A549 (cell line): ENCODE measurements at regions not wholly inside any gene's neighbourhood (a gene's known extent, or its start where the extent isn't known, plus 50 kb on each side); places are given as distances from the start of the nearest gene placed in this dataset.

Experiments
- ATAC-seq, 2 experiments: fragments of 200-7000 bp in 1 of 2; fragments of >200 bp in 1 of 2; cut with Nextera tagmentation in 1 of 2; cut with Tn5 transposase in 1 of 2; 3 replicates each; pipeline versions ENCODE4 v1.8.0 to v1.9.1; 2018 to 2020; ENCODE audit warnings: mild to moderate bottlenecking in 1 of 2, moderate library complexity in 1 of 2
- CTCF ChIA-PET: fragments of 300-600 bp; sonication (Branson Sonifier 250); formaldehyde crosslinking; extraction: SDS; loops from one replicate; lab custom pipeline; 2021; ENCODE audit warnings: antibody characterized with exemption, inconsistent platforms; lab: Yijun Ruan, JAX
- POLR2A ChIA-PET: fragments of 350-600 bp; formaldehyde crosslinking; extraction: SDS; loops from one replicate; lab custom pipeline; 2021; ENCODE audit warnings: antibody characterized with exemption, inconsistent platforms; lab: Yijun Ruan, JAX
- DNase-seq, 2 experiments: peaks; one replicate each; pipeline versions ENCODE4 v3.0.0 to v3.0.0-alpha.2; 2011 to 2016; ENCODE audit warnings: low read depth in 1 of 2, low spot score in 1 of 2
- FAIRE-seq: peaks from 2 replicates; lab custom pipeline; 2011; peaks lifted over from hg19 to GRCh38; lab: Jason Lieb, UNC
- H3K27ac ChIP-seq, 2 experiments: fragments of >200 bp; sonication (Bioruptor Twin); formaldehyde crosslinking; 3 replicates each; pipeline ENCODE4 v1.5.1; 2016 to 2017
- H3K4me1 ChIP-seq: fragments of >200 bp; sonication (Bioruptor Twin); formaldehyde crosslinking; 3 replicates; pipeline ENCODE4 v1.6.1; 2016
- H3K4me2 ChIP-seq: fragments of >200 bp; sonication (Bioruptor Twin); formaldehyde crosslinking; 3 replicates; pipeline ENCODE4 v1.6.1; 2016
- H3K4me3 ChIP-seq: fragments of >200 bp; sonication (Bioruptor Twin); formaldehyde crosslinking; 3 replicates; pipeline ENCODE4 v1.5.1; 2016
- H3K9me3 ChIP-seq: fragments of >200 bp; sonication (Bioruptor Twin); formaldehyde crosslinking; 3 replicates; pipeline ENCODE4 v1.6.1; 2016
- CBX2 ChIP-seq: fragments of 200-600 bp; sonication (generic); IDR thresholded peaks from 2 replicates; pipeline ENCODE4 v1.6.1; 2016; ENCODE audit warnings: low read depth, mild to moderate bottlenecking, borderline replicate concordance
- CEBPB ChIP-seq, 2 experiments: fragments of >200 bp in 1 of 2; sonication (Bioruptor Twin) in 1 of 2; formaldehyde crosslinking in 1 of 2; IDR thresholded peaks; 2 replicates each; pipeline ENCODE4 v1.6.1; 2012 to 2016
- CHD2 ChIP-seq: fragments of 150-350 bp; IDR thresholded peaks from 2 replicates; pipeline ENCODE4 v1.6.1; 2014; ENCODE audit warnings: low read length; ENCODE audit not compliant: partially characterized antibody
- CHD4 ChIP-seq: fragments of 200-600 bp; sonication (generic); IDR thresholded peaks from 2 replicates; pipeline ENCODE4 v1.6.1; 2016; ENCODE audit warnings: antibody characterized with exemption, mild to moderate bottlenecking, borderline replicate concordance
- EHMT2 ChIP-seq: fragments of 200-600 bp; sonication (generic); IDR thresholded peaks from 2 replicates; pipeline ENCODE4 v1.6.1; 2016; ENCODE audit warnings: antibody characterized with exemption, low read depth, mild to moderate bottlenecking, moderate library complexity
- FOSB ChIP-seq: fragments of 250-450 bp; sonication (Bioruptor Pico); IDR thresholded peaks from 2 replicates; pipeline ENCODE4 v1.5.0; 2020; ENCODE audit warnings: mild to moderate bottlenecking, moderate library complexity
- GATA3 ChIP-seq: IDR thresholded peaks from 2 replicates; pipeline ENCODE4 v1.6.1; 2012; ENCODE audit warnings: borderline replicate concordance
- HDAC2 ChIP-seq: fragments of 200-600 bp; sonication (generic); IDR thresholded peaks from 2 replicates; pipeline ENCODE4 v1.6.1; 2016
- HOXB13 ChIP-seq: fragments of 250-450 bp; sonication (Bioruptor Pico); IDR thresholded peaks from 2 replicates; pipeline ENCODE4 v1.5.0; 2020; ENCODE audit warnings: low read depth, mild to moderate bottlenecking, moderate library complexity
- JUNB ChIP-seq: fragments of >200 bp; sonication (Bioruptor Twin); formaldehyde crosslinking; IDR thresholded peaks from 2 replicates; pipeline ENCODE4 v1.6.1; 2016
- KDM1A ChIP-seq: fragments of 200-600 bp; sonication (generic); IDR thresholded peaks from 2 replicates; pipeline ENCODE4 v1.6.1; 2016; ENCODE audit warnings: low read depth, mild to moderate bottlenecking
- MAZ ChIP-seq: fragments of 150-350 bp; IDR thresholded peaks from 2 replicates; pipeline ENCODE4 v1.6.1; 2014; ENCODE audit warnings: antibody characterized with exemption, low read depth, low read length, borderline replicate concordance
- NFE2L2 ChIP-seq: fragments of 150-350 bp; conservative IDR thresholded peaks from 2 replicates; pipeline ENCODE4 v1.6.1; 2014; ENCODE audit warnings: low read length
- NPAS2 ChIP-seq: fragments of 250-450 bp; sonication (Bioruptor Pico); IDR thresholded peaks from 2 replicates; pipeline ENCODE4 v1.8.0; 2022; ENCODE audit warnings: mild to moderate bottlenecking, moderate library complexity, borderline replicate concordance
- NR3C1 ChIP-seq: fragments of >200 bp; sonication (Bioruptor Twin); formaldehyde crosslinking; IDR thresholded peaks from 3 replicates; pipeline ENCODE4 v1.6.1; 2017
- PBX3 ChIP-seq: IDR thresholded peaks from 2 replicates; pipeline ENCODE4 v1.6.1; 2012
- PHF8 ChIP-seq: fragments of 200-600 bp; sonication (generic); IDR thresholded peaks from 2 replicates; pipeline ENCODE4 v1.6.1; 2016; ENCODE audit warnings: low read depth, mild to moderate bottlenecking, antibody characterized with exemption, moderate library complexity, borderline replicate concordance
- POLR2A ChIP-seq: IDR thresholded peaks from 2 replicates; pipeline ENCODE4 v1.6.1; 2012; ENCODE audit warnings: mild to moderate bottlenecking, low read length
- SMC3 ChIP-seq: fragments of >200 bp; sonication (Bioruptor Twin); formaldehyde crosslinking; IDR thresholded peaks from 3 replicates; pipeline ENCODE4 v1.6.1; 2018; ENCODE audit warnings: inconsistent platforms
- ZC3H11A ChIP-seq: fragments of 450-650 bp; IDR thresholded peaks from 2 replicates; pipeline ENCODE4 v1.6.1; 2014; ENCODE audit warnings: antibody characterized with exemption, mild to moderate bottlenecking
- ZSCAN20 ChIP-seq: fragments of 250-450 bp; sonication (Bioruptor Pico); IDR thresholded peaks from 2 replicates; pipeline ENCODE4 v1.8.0; 2022; ENCODE audit warnings: mild to moderate bottlenecking, moderate library complexity
- WGBS: methylation state at CpG from one replicate; pipeline ENCODE4 v1.1.6; 2017; ENCODE audit errors: missing lambda C conversion rate; 5-methylcytosine and 5-hydroxymethylcytosine counted together
- TF ChIP-seq, protein P1 (sequence below): fragments of 450-650 bp; IDR thresholded peaks from 2 replicates; pipeline ENCODE4 v1.6.1; 2014; ENCODE audit warnings: antibody characterized with exemption
- TF ChIP-seq, protein P2 (sequence below): fragments of >200 bp; sonication (Bioruptor Twin); formaldehyde crosslinking; IDR thresholded peaks from 3 replicates; pipeline ENCODE4 v1.5.1; 2016
- TF ChIP-seq, protein P3 (sequence below): IDR thresholded peaks from 2 replicates; pipeline ENCODE4 v1.6.1; 2012; ENCODE audit warnings: low read depth, borderline replicate concordance
- TF ChIP-seq, protein P4 (sequence below): fragments of 200-600 bp; sonication (generic); IDR thresholded peaks from 2 replicates; pipeline ENCODE4 v1.6.1; 2016; ENCODE audit warnings: antibody characterized with exemption, mild to moderate bottlenecking, moderate library complexity

GRCh38 chr4:181150191-181150590 is 1093.0 kb upstream of the TENM3 start:
- no peak for TF ChIP-seq HOXB13 (CRISPR knock-in tag)
- TF ChIP-seq MAZ, result no peak
- TF ChIP-seq, protein P1, sequence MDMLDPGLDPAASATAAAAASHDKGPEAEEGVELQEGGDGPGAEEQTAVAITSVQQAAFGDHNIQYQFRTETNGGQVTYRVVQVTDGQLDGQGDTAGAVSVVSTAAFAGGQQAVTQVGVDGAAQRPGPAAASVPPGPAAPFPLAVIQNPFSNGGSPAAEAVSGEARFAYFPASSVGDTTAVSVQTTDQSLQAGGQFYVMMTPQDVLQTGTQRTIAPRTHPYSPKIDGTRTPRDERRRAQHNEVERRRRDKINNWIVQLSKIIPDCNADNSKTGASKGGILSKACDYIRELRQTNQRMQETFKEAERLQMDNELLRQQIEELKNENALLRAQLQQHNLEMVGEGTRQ, result no peak
- TF ChIP-seq NR3C1, result no peak
- TF ChIP-seq PHF8, result no peak
- TF ChIP-seq ZSCAN20 (CRISPR knock-in tag), result no peak
- TF ChIP-seq FOSB (CRISPR knock-in tag), result no peak
- TF ChIP-seq HDAC2, result no peak
- TF ChIP-seq SMC3, result no peak
- no peak for TF ChIP-seq CHD2
- TF ChIP-seq, protein P2, sequence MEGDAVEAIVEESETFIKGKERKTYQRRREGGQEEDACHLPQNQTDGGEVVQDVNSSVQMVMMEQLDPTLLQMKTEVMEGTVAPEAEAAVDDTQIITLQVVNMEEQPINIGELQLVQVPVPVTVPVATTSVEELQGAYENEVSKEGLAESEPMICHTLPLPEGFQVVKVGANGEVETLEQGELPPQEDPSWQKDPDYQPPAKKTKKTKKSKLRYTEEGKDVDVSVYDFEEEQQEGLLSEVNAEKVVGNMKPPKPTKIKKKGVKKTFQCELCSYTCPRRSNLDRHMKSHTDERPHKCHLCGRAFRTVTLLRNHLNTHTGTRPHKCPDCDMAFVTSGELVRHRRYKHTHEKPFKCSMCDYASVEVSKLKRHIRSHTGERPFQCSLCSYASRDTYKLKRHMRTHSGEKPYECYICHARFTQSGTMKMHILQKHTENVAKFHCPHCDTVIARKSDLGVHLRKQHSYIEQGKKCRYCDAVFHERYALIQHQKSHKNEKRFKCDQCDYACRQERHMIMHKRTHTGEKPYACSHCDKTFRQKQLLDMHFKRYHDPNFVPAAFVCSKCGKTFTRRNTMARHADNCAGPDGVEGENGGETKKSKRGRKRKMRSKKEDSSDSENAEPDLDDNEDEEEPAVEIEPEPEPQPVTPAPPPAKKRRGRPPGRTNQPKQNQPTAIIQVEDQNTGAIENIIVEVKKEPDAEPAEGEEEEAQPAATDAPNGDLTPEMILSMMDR, result no peak
- no peak for TF ChIP-seq CBX2
- ChIA-PET CTCF (no interaction called here), POLR2A (no interaction called here)
- DNase-seq (no peak), FAIRE-seq (no peak), ATAC-seq (no peak)
- WGBS, result 0% methylated on average over 4 of the region's 4 CpGs
- H3K4me2 ChIP-seq, result no peak overlapping the region
- H3K4me1 ChIP-seq, result no peaks in the 10 kb centered on the region
- H3K27ac ChIP-seq, result no peak overlapping the region
- H3K9me3 ChIP-seq, result no peaks in the 10 kb centered on the region
- no peak overlapping the region for H3K4me3 ChIP-seq

DNA sequence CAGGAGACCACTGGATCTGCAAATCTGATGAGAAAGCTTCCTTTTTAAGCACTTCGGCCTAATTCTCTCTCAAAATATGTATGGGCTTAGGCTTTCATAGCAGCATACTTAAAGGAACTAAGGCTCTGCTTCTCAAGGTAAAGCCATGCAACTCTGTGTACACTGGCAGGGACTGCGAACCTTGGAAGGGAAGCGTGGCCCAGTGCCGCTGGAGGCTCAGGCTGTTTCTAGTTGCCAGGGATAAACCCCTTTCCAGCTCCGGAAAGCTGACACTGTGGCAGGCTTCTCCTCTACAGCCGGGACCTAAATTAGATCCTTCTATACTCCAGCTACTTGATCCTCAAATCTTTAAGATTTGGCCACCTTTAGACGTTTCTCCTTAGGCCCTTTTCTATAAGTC is 1091.3 kb upstream of the TENM3 start:
- ChIA-PET CTCF (no interaction called here), POLR2A (no interaction called here)
- Histone ChIP-seq H3K4me2 (no peak overlapping the region), H3K9me3 (no peaks in the 10 kb centered on the region), H3K27ac (no peak overlapping the region), H3K4me1 (no peaks in the 10 kb centered on the region), H3K4me3 (no peak overlapping the region)
- no peak for TF ChIP-seq PBX3
- no peak for TF ChIP-seq HDAC2
- TF ChIP-seq POLR2A, result no peak
- TF ChIP-seq KDM1A, result no peak
- TF ChIP-seq, protein P3, sequence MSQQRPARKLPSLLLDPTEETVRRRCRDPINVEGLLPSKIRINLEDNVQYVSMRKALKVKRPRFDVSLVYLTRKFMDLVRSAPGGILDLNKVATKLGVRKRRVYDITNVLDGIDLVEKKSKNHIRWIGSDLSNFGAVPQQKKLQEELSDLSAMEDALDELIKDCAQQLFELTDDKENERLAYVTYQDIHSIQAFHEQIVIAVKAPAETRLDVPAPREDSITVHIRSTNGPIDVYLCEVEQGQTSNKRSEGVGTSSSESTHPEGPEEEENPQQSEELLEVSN, result no peak
- TF ChIP-seq, protein P4, sequence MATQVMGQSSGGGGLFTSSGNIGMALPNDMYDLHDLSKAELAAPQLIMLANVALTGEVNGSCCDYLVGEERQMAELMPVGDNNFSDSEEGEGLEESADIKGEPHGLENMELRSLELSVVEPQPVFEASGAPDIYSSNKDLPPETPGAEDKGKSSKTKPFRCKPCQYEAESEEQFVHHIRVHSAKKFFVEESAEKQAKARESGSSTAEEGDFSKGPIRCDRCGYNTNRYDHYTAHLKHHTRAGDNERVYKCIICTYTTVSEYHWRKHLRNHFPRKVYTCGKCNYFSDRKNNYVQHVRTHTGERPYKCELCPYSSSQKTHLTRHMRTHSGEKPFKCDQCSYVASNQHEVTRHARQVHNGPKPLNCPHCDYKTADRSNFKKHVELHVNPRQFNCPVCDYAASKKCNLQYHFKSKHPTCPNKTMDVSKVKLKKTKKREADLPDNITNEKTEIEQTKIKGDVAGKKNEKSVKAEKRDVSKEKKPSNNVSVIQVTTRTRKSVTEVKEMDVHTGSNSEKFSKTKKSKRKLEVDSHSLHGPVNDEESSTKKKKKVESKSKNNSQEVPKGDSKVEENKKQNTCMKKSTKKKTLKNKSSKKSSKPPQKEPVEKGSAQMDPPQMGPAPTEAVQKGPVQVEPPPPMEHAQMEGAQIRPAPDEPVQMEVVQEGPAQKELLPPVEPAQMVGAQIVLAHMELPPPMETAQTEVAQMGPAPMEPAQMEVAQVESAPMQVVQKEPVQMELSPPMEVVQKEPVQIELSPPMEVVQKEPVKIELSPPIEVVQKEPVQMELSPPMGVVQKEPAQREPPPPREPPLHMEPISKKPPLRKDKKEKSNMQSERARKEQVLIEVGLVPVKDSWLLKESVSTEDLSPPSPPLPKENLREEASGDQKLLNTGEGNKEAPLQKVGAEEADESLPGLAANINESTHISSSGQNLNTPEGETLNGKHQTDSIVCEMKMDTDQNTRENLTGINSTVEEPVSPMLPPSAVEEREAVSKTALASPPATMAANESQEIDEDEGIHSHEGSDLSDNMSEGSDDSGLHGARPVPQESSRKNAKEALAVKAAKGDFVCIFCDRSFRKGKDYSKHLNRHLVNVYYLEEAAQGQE, result no peak
- no peak for TF ChIP-seq EHMT2
- TF ChIP-seq CEBPB (IDR thresholded peaks at IDR 0.05), result no peak
- TF ChIP-seq NFE2L2, result no peak
- TF ChIP-seq GATA3, result no peak
- no peak for TF ChIP-seq NPAS2 (CRISPR knock-in tag)
- no peak for TF ChIP-seq PHF8
- no peak for TF ChIP-seq FOSB (CRISPR knock-in tag)
- TF ChIP-seq CHD4, result no peak
- no peak for TF ChIP-seq ZC3H11A
- no peak for TF ChIP-seq CBX2
- TF ChIP-seq JUNB, result no peak
- DNase-seq, result no peak
- ATAC-seq, result no peak
- FAIRE-seq, result no peak
- 6% methylated on average over 7 of the region's 7 CpGs for WGBS
